CD4-positive, alpha-beta T cell treated with Interleukin-12 subunit alpha and Interleukin-12 subunit beta, for 1 hour (primary cell): ENCODE measurements at regions not wholly inside any gene's neighbourhood (a gene's known extent, or its start where the extent isn't known, plus 50 kb on each side); places are given as distances from the start of the nearest gene placed in this dataset.

Source experiments
- DNase-seq: peaks from one replicate; pipeline ENCODE4 v3.0.0-alpha.2; 2020

GRCh38 chr3:102194001-102194400, 240.8 kb upstream of the ZPLD1 start:
- no peak for DNase-seq

GRCh38 chr3:102194760-102195159, 240.1 kb upstream of the ZPLD1 start:
- no peak for DNase-seq

- DNase-seq: no peak
Measured at GRCh38 chr3:102195198-102195948, 239.4 kb upstream of the ZPLD1 start.

- DNase-seq: no peak
Measured at GRCh38 chr3:102200126-102200525, 234.7 kb upstream of the ZPLD1 start.

GRCh38 chr3:102200560-102200959, 234.3 kb upstream of the ZPLD1 start:
- no peak for DNase-seq

- DNase-seq: no peak
Measured at GRCh38 chr3:102205647-102206046, 229.2 kb upstream of the ZPLD1 start.

GRCh38 chr3:102206511-102207031, 228.2 kb upstream of the ZPLD1 start:
- DNase-seq: no peak

- DNase-seq: no peak
Measured at GRCh38 chr3:102207151-102207571, 227.7 kb upstream of the ZPLD1 start.

- no peak for DNase-seq
Measured at GRCh38 chr3:102215166-102215565, 219.6 kb upstream of the ZPLD1 start.

GRCh38 chr3:102223132-102223531, 211.7 kb upstream of the ZPLD1 start:
- peak; percentile 16 for DNase-seq

GRCh38 chr3:102224171-102224570, 210.6 kb upstream of the ZPLD1 start:
- DNase-seq: no peak

- DNase-seq: no peak
Measured at GRCh38 chr3:102225005-102225404, 209.8 kb upstream of the ZPLD1 start.

GRCh38 chr3:102225407-102226132, 209.2 kb upstream of the ZPLD1 start:
- peak; percentile 56 for DNase-seq

GRCh38 chr3:102226463-102226862, 208.4 kb upstream of the ZPLD1 start:
- DNase-seq: no peak

GRCh38 chr3:102229062-102229655, 205.7 kb upstream of the ZPLD1 start:
- DNase-seq: peak; percentile 80

GRCh38 chr3:102230057-102230456, 204.8 kb upstream of the ZPLD1 start:
- DNase-seq: no peak

- no peak for DNase-seq
Measured at GRCh38 chr3:102233881-102234280, 200.9 kb upstream of the ZPLD1 start.

GRCh38 chr3:102235679-102236078, 199.1 kb upstream of the ZPLD1 start:
- no peak for DNase-seq

GRCh38 chr3:102237181-102237580, 197.6 kb upstream of the ZPLD1 start:
- DNase-seq: no peak

- no peak for DNase-seq
Measured at GRCh38 chr3:102237838-102238237, 197.0 kb upstream of the ZPLD1 start.

GRCh38 chr3:102238362-102238761, 196.5 kb upstream of the ZPLD1 start:
- DNase-seq: no peak

- no peak for DNase-seq
Measured at GRCh38 chr3:102240720-102241119, 194.1 kb upstream of the ZPLD1 start.

GRCh38 chr3:102248981-102249705, 185.7 kb upstream of the ZPLD1 start:
- no peak for DNase-seq
